Karpas-422 (cell line): ENCODE measurements at regions not wholly inside any gene's neighbourhood (a gene's known extent, or its start where the extent isn't known, plus 50 kb on each side); places are given as distances from the start of the nearest gene placed in this dataset.

Source experiments
- DNase-seq: peaks from one replicate; pipeline ENCODE4 v3.0.0-alpha.2; 2015
- H2AFZ ChIP-seq: fragments of 200-600 bp; sonication (generic); 2 replicates; pipeline ENCODE4 v1.6.1; 2014; ENCODE audit warnings: antibody characterized with exemption, low read length, mixed read lengths
- H3K27ac ChIP-seq: fragments of 200-600 bp; sonication (generic); 2 replicates; pipeline ENCODE4 v1.5.1; 2014; ENCODE audit warnings: mild to moderate bottlenecking, low read length, moderate library complexity
- H3K27me3 ChIP-seq: fragments of 200-600 bp; sonication (generic); 2 replicates; pipeline ENCODE4 v1.6.1; 2014; ENCODE audit warnings: low read length, mixed read lengths
- H3K36me3 ChIP-seq: fragments of 200-600 bp; sonication (generic); 2 replicates; pipeline ENCODE4 v1.6.1; 2014; ENCODE audit warnings: low read length, mixed read lengths; ENCODE audit not compliant: insufficient read depth
- H3K4me1 ChIP-seq: fragments of 200-600 bp; sonication (generic); 2 replicates; pipeline ENCODE4 v1.6.1; 2014; ENCODE audit warnings: mild to moderate bottlenecking, low read length, mixed read lengths
- H3K4me2 ChIP-seq: fragments of 200-600 bp; sonication (generic); 2 replicates; pipeline ENCODE4 v1.6.1; 2014; ENCODE audit warnings: low read length, low read depth, mild to moderate bottlenecking; ENCODE audit not compliant: poor library complexity, severe bottlenecking
- H3K4me3 ChIP-seq: fragments of 200-600 bp; sonication (generic); 2 replicates; pipeline ENCODE4 v1.5.1; 2014; ENCODE audit warnings: mild to moderate bottlenecking, antibody characterized with exemption, low read length, mixed read lengths
- H3K79me2 ChIP-seq: fragments of 200-600 bp; sonication (generic); 2 replicates; pipeline ENCODE4 v1.6.1; 2014; ENCODE audit warnings: mild to moderate bottlenecking, low read length, mixed read lengths
- H3K9ac ChIP-seq: fragments of 200-600 bp; sonication (generic); 2 replicates; pipeline ENCODE4 v1.6.0; 2014; ENCODE audit warnings: low read length
- H3K9me2 ChIP-seq: fragments of 200-600 bp; sonication (generic), shearing (Covaris generic); replicated peaks from 2 replicates; pipeline ENCODE4 v1.6.0; 2014; ENCODE audit warnings: mild to moderate bottlenecking, low read length, moderate library complexity; ENCODE audit not compliant: insufficient read depth
- H3K9me3 ChIP-seq: fragments of 300-700, 200-600 bp; sonication (generic); 2 replicates; pipeline ENCODE4 v1.6.1; 2014; ENCODE audit warnings: low read length, mixed read lengths
- H4K20me1 ChIP-seq: fragments of 200-600 bp; sonication (generic); 2 replicates; pipeline ENCODE4 v1.6.1; 2014; ENCODE audit warnings: mild to moderate bottlenecking, antibody characterized with exemption, low read length, low read depth; ENCODE audit not compliant: insufficient read depth

DNA sequence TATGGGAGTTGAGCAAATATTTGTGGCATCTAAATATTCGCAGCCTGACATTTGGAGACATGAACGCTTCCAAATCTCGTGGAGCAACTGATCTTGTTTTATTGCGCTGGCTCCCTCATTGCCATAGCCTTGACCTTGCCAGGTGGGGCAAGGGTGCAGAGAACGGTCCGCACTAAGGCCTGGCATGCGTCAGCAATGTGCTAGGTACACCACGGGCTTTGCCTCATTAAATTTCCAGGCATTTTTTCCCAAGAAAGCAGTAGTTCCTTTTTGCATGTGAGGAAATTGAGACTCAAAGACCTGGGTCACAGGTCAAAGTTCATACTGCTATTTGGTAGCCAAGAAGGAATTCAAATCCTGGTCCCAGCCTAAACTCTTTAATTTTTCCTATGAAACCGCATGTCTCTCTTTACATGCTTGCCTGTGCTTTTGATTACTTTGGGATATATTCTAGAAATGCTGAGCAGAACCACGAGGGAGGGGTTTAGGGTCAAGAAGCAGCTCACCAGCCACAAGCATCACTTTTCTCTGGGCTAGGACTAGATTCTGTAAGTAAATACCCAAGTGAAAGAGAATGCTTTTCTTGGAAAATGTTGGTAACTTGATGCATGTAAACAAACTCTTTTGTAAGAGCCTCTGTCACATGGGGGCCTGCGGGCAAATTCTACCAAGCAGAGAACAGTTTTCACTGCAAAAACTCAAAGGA lies 891.6 kb downstream of the VRK1 start:
- Histone ChIP-seq H3K27ac (no peak overlapping the region), H3K4me2 (no peak overlapping the region), H3K4me3 (no peak overlapping the region), H3K9ac (no peak overlapping the region), H3K9me2 (no peaks in the 10 kb centered on the region), H3K9me3 (no peaks in the 10 kb centered on the region), H3K27me3 (no peaks in the 10 kb centered on the region), H3K4me1 (no peaks in the 10 kb centered on the region), H3K79me2 (no peaks in the 10 kb centered on the region), H4K20me1 (no peaks in the 10 kb centered on the region), H2AFZ (no peak overlapping the region), H3K36me3 (no peaks in the 10 kb centered on the region)
- DNase-seq: no peak

DNA sequence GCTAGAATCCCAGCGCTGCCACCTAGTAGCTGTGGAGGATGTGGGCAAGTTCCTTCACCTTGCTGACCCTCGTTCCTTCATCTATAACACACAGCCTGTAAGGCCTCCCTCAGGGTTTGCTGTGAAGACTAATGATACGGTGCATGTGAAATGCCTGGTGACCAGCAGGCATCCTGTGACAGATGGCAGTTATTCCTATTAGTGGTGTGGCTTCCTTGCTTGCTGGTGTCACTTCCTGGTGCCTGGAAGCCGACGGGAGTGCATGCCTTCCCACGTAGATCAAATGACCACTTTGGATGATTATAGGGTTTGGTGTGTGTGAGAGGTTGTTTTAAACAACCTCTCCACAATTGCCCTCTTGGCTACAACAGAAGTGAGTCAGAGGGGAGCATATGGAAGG lies 894.9 kb downstream of the VRK1 start:
- 0 out of 2 replicates have a peak, but pooled peaks cover 1% of the 10 kb centered on the region for H3K9me3 ChIP-seq
- no peak overlapping the region for H3K27ac ChIP-seq
- H3K27me3 ChIP-seq: peaks cover 5% of the 10 kb centered on the region; the same call in 1 of the 2 replicates
- no peak overlapping the region for H3K4me2 ChIP-seq
- no peak for DNase-seq
- H2AFZ ChIP-seq: no peak overlapping the region
- no peaks in the 10 kb centered on the region for H3K79me2 ChIP-seq
- H4K20me1 ChIP-seq: no peaks in the 10 kb centered on the region
- H3K4me3 ChIP-seq: no peak overlapping the region
- no peaks in the 10 kb centered on the region for H3K9me2 ChIP-seq
- H3K4me1 ChIP-seq: no peaks in the 10 kb centered on the region
- no peaks in the 10 kb centered on the region for H3K36me3 ChIP-seq
- no peak overlapping the region for H3K9ac ChIP-seq

- Histone ChIP-seq H3K9me3 (peaks cover 13% of the 10 kb centered on the region), H2AFZ (no peak overlapping the region), H3K4me1 (no peaks in the 10 kb centered on the region), H3K36me3 (no peaks in the 10 kb centered on the region), H3K79me2 (no peaks in the 10 kb centered on the region), H3K4me3 (no peak overlapping the region), H3K27ac (no peak overlapping the region), H3K9ac (no peak overlapping the region), H4K20me1 (no peaks in the 10 kb centered on the region), H3K27me3 (peaks cover 5% of the 10 kb centered on the region; the same call in 1 of the 2 replicates), H3K9me2 (no peaks in the 10 kb centered on the region), H3K4me2 (no peak overlapping the region)
- no peak for DNase-seq
Observed at GRCh38 chr14:97695456-97695981, 898.3 kb downstream of the VRK1 start.

- H3K79me2 ChIP-seq: no peaks in the 10 kb centered on the region
- H3K36me3 ChIP-seq: no peaks in the 10 kb centered on the region
- H3K4me2 ChIP-seq: no peak overlapping the region
- peaks cover 13% of the 10 kb centered on the region for H3K9me3 ChIP-seq
- H2AFZ ChIP-seq: no peak overlapping the region
- H3K27ac ChIP-seq: no peak overlapping the region
- H3K4me3 ChIP-seq: no peak overlapping the region
- no peaks in the 10 kb centered on the region; the same call in 1 of the 2 replicates for H3K9me2 ChIP-seq
- no peaks in the 10 kb centered on the region for H3K4me1 ChIP-seq
- DNase-seq: no peak
- H3K27me3 ChIP-seq: peaks cover 5% of the 10 kb centered on the region; the same call in 1 of the 2 replicates
- H4K20me1 ChIP-seq: no peaks in the 10 kb centered on the region
- H3K9ac ChIP-seq: no peak overlapping the region
Observed at GRCh38 chr14:97697772-97698171, 900.6 kb downstream of the VRK1 start.

DNA sequence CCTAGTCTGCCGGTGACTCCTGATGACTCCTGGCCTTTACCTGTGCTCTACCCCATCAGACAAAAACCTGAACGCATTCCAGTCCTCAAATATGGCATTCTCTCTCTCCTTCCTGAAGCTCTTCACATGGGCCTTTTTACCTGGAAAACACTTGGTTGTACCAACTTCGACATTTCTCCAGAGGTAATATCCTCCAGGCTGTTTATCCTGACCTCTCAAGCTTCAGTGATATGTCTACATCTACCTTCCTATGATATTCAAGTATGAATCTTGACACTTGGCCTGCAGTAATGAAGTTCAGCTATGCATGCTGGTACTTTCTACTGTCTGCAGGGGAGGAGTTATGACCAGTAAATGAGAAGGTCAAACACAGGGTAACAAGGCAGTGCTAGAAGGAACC lies 901.8 kb downstream of the VRK1 start:
- H3K36me3 ChIP-seq: no peaks in the 10 kb centered on the region
- no peak overlapping the region for H2AFZ ChIP-seq
- no peaks in the 10 kb centered on the region; the same call in 1 of the 2 replicates for H3K9me2 ChIP-seq
- H4K20me1 ChIP-seq: no peaks in the 10 kb centered on the region
- H3K9me3 ChIP-seq: peaks cover 13% of the 10 kb centered on the region
- no peak overlapping the region for H3K4me3 ChIP-seq
- peaks cover 5% of the 10 kb centered on the region; the same call in 1 of the 2 replicates for H3K27me3 ChIP-seq
- H3K4me2 ChIP-seq: no peak overlapping the region
- no peaks in the 10 kb centered on the region for H3K4me1 ChIP-seq
- H3K9ac ChIP-seq: no peak overlapping the region
- DNase-seq: no peak
- no peak overlapping the region for H3K27ac ChIP-seq
- H3K79me2 ChIP-seq: no peaks in the 10 kb centered on the region

DNA sequence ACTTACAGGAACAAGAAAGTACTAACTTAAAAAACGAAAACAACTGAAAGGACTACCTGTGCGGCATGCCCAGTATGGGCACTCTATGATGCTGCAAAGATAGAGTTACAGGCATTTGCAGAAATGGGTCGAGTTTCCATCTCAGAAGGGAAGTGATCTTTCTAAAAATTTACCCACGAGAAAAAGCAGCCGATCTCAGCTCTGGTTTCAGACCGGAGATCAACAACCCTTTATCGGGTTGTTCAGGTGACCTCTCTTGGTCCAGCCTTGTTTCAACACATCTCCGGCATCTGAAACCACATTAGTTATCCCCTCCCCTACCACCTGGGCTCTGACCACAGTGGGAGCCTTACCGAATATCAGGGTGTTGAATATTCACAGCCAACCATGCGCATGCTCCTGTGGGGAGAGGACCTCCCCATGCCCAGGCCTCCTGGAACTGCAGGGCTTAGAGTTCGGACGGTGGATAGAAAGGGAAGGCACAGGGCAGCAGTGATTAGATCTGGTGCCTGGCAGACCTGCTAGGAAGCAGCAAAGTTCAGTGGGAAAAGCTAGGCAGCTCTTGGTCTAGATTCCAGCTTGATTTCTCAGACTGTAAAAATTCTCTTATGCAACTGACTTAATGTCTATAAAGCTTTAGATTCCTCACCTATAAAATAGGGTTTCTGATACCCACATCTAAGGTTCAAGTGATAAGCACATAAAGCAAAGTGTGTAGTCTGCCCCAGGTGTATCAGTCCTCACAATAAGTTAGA lies 906.0 kb downstream of the VRK1 start:
- DNase-seq: no peak
- Histone ChIP-seq H3K9ac (no peak overlapping the region), H3K9me2 (no peaks in the 10 kb centered on the region; the same call in 1 of the 2 replicates), H3K36me3 (no peaks in the 10 kb centered on the region), H3K4me2 (no peak overlapping the region), H4K20me1 (no peaks in the 10 kb centered on the region), H3K4me3 (no peak overlapping the region), H3K27ac (no peak overlapping the region), H3K4me1 (no peaks in the 10 kb centered on the region), H2AFZ (no peak overlapping the region), H3K27me3 (no peaks in the 10 kb centered on the region; the same call in 1 of the 2 replicates), H3K9me3 (peaks cover 9% of the 10 kb centered on the region), H3K79me2 (no peaks in the 10 kb centered on the region)

- Histone ChIP-seq H3K4me2 (no peak overlapping the region), H3K4me1 (no peaks in the 10 kb centered on the region), H3K9me2 (no peaks in the 10 kb centered on the region; the same call in 1 of the 2 replicates), H3K9me3 (no peaks in the 10 kb centered on the region), H3K4me3 (no peak overlapping the region), H3K27ac (no peak overlapping the region), H3K9ac (no peak overlapping the region), H4K20me1 (no peaks in the 10 kb centered on the region), H3K79me2 (no peaks in the 10 kb centered on the region), H3K27me3 (no peaks in the 10 kb centered on the region), H3K36me3 (no peaks in the 10 kb centered on the region), H2AFZ (no peak overlapping the region)
- no peak for DNase-seq
Observed at GRCh38 chr14:97704316-97704885, 907.2 kb downstream of the VRK1 start.

DNA sequence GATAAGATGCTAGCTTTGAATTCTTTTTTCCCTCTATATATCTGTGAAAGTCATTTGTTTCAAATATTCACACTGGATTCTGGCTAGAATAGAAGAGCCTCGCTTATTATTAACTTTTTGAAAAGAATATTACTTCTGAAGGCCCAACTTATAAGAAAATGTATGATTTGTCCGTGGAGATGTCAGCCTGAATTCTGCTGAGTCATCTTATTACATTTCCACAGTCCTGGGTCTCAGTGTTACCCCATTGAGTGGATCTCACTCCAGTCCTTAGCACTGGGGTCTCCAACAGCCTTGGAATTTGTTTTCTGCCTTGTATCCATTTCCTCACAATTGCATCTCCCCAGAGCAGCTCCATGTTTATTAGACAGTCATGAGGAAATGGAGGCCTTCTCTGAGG lies 907.9 kb downstream of the VRK1 start:
- H3K79me2 ChIP-seq: no peaks in the 10 kb centered on the region
- no peak for DNase-seq
- no peaks in the 10 kb centered on the region for H3K4me1 ChIP-seq
- H3K9ac ChIP-seq: no peak overlapping the region
- no peak overlapping the region for H2AFZ ChIP-seq
- H3K27ac ChIP-seq: no peak overlapping the region
- no peaks in the 10 kb centered on the region for H3K27me3 ChIP-seq
- no peak overlapping the region for H3K4me2 ChIP-seq
- no peaks in the 10 kb centered on the region for H3K9me3 ChIP-seq
- no peak overlapping the region for H3K4me3 ChIP-seq
- no peaks in the 10 kb centered on the region for H3K36me3 ChIP-seq
- H4K20me1 ChIP-seq: no peaks in the 10 kb centered on the region
- no peaks in the 10 kb centered on the region; the same call in 1 of the 2 replicates for H3K9me2 ChIP-seq
